ENCODE measurements at regions not wholly inside any gene's neighbourhood (a gene's known extent, or its start where the extent isn't known, plus 50 kb on each side); places are given as distances from the start of the nearest gene placed in this dataset.
"Not testable (repeated sequence)": the region's sequence is repeated elsewhere in the genome, so short reads cannot be mapped to it uniquely, and the experiment has no call there.

DNA sequence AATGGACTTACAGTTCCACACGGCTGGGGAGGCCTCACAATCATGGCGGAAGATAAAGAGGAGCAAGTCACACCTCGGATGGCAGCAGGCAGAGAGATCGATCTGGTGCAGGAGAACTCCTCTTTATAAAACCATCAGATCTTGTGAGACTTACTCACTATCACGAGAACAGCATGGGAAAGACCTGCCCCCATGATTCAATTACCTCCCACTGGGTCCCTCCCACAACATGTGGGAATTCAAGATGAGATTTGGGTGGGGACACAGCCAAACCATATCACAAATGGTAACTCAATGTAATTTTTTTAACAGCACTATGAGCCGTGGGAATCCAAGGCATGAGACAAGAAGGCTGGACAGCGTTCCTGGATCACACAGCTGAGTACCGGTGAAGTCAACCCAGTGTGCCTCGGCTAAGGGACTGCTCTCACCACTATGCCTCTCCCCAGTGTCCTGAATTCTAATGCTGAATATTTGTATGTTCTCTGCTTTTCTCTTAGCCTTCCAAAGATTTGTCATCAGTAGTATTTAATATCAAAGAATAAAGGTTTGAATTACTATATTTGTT lies 84.3 kb downstream of the IRS2 start:
- H3K27me3 ChIP-seq (ENCODE audit: control insufficient read depth in 2 of 2, insufficient read depth in 2 of 2, low read length in 2 of 2); H3K4me3 ChIP-seq (ENCODE audit: low read length); H3K9me3 Mint-ChIP-seq; CTCF ChIA-PET; POLR2A ChIA-PET; intact Hi-C loops (cut with micrococcal nuclease); H3K4me1 ChIP-seq (ENCODE audit: control insufficient read depth in 2 of 2, insufficient read depth in 2 of 2, low read length in 2 of 2); H3K36me3 Mint-ChIP-seq; H3K27ac Mint-ChIP-seq; H3K27ac ChIP-seq (ENCODE audit: low read depth, low read length); H3K9me3 ChIP-seq (ENCODE audit: control insufficient read depth in 2 of 3, low read length in 3 of 3); DNase-seq; H3K4me3 Mint-ChIP-seq; H3K36me3 ChIP-seq (ENCODE audit: control insufficient read depth in 2 of 3, insufficient read depth in 3 of 3, low read length in 3 of 3); ATAC-seq: not testable (repeated sequence)
- Mint-ChIP-seq H3K4me1 (peaks cover 4 to 19% (median 13%) of the 10 kb centered on the region in 7 donors), H3K27me3 (peaks cover 21 to 28% (median 27%) of the 10 kb centered on the region in 5 donors)

DNA sequence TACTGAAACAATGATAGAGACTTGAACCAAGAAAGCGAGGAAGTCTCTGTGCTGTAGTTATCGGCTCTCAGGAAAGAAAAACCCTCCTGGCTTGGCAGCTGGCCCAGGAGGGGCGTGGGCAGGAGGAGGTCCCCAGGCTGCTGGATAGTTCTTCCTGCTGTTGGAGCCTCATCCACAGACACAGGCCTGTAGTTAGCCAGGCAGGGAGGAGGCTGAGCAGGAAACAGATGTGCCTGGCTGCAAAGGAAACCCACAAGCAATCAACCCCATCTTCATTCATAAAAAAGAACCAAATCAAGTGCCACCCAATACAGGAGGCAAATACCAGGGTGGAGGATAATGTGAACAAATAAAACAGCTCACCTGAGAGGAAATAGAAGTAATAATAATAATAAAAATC lies 86.2 kb downstream of the IRS2 start:
- Mint-ChIP-seq H3K27ac (peak overlapping the region in 1 of 9 donors; percentile 38), H3K4me3 (no peak overlapping the region), H3K9me3 (peaks cover 0 to 2% (median 0%) of the 10 kb centered on the region in 11 donors), H3K4me1 (peaks cover 4 to 16% (median 12%) of the 10 kb centered on the region in 7 donors), H3K27me3 (peaks cover 14 to 22% (median 20%) of the 10 kb centered on the region in 5 donors), H3K36me3 (peaks cover 0 to 4% (median 0%) of the 10 kb centered on the region in 5 donors)
- CTCF ChIA-PET, result no interaction called here
- peak in 2 of 9 donors; percentile 2 to 5 for DNase-seq
- peak; percentile 36 for ATAC-seq
- POLR2A ChIA-PET, result no interaction called here
- peaks cover 0 to 5% of the 10 kb centered on the region in 2 donors for H3K4me1 ChIP-seq (ENCODE audit: control insufficient read depth in 2 of 2, insufficient read depth in 2 of 2, low read length in 2 of 2)
- H3K27me3 ChIP-seq (ENCODE audit: control insufficient read depth in 2 of 2, insufficient read depth in 2 of 2, low read length in 2 of 2), result no peaks in the 10 kb centered on the region
- no peak overlapping the region for H3K4me3 ChIP-seq (ENCODE audit: low read length)
- no peaks in the 10 kb centered on the region for H3K9me3 ChIP-seq (ENCODE audit: control insufficient read depth in 2 of 3, low read length in 3 of 3)
- no peak overlapping the region for H3K27ac ChIP-seq (ENCODE audit: low read depth, low read length)
- intact Hi-C loops (cut with micrococcal nuclease), result no loop called here
- H3K36me3 ChIP-seq (ENCODE audit: control insufficient read depth in 2 of 3, insufficient read depth in 3 of 3, low read length in 3 of 3), result no peaks in the 10 kb centered on the region

DNA sequence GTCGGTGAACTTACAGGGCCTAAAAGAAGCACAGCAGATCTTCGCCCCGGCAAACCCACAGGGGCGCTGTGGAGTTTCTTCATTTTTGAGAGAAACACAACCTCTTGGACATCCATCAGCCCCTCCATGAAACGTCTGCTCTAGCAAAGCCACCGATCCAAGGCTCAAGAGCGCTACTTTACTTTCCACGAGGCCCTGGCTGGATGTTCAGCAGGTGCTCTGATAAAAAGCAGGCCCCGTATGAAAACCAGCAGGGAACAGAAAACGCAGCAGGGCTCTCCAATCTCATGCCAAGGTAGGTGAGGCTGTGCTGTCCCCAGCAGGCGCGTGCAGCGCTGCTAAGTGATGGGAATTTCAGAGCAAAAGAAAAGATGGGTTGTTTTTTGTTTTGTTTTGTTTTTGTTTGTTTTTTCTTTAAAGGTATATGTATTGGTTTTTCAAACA lies 86.7 kb downstream of the IRS2 start:
- no peaks in the 10 kb centered on the region for H3K27me3 ChIP-seq (ENCODE audit: control insufficient read depth in 2 of 2, insufficient read depth in 2 of 2, low read length in 2 of 2)
- POLR2A ChIA-PET, result no interaction called here
- CTCF ChIA-PET, result no interaction called here
- DNase-seq (no peak), ATAC-seq (no peak)
- peaks cover 0 to 5% of the 10 kb centered on the region in 2 donors for H3K4me1 ChIP-seq (ENCODE audit: control insufficient read depth in 2 of 2, insufficient read depth in 2 of 2, low read length in 2 of 2)
- Mint-ChIP-seq H3K9me3 (peaks cover 0 to 2% (median 0%) of the 10 kb centered on the region in 11 donors), H3K4me1 (peaks cover 0 to 14% (median 9%) of the 10 kb centered on the region in 7 donors), H3K27me3 (peaks cover 8 to 16% (median 15%) of the 10 kb centered on the region in 5 donors), H3K27ac (no peak overlapping the region), H3K36me3 (peaks cover 0 to 2% (median 0%) of the 10 kb centered on the region in 5 donors), H3K4me3 (no peak overlapping the region)
- H3K9me3 ChIP-seq (ENCODE audit: control insufficient read depth in 2 of 3, low read length in 3 of 3), result no peaks in the 10 kb centered on the region
- no peak overlapping the region for H3K4me3 ChIP-seq (ENCODE audit: low read length)
- intact Hi-C loops (cut with micrococcal nuclease), result loop anchor here in 1 of 2 donors (5.0 kb wide), 1 partner anchor 78 kb away; no protein-coding TSS in a partner anchor
- H3K36me3 ChIP-seq (ENCODE audit: control insufficient read depth in 2 of 3, insufficient read depth in 3 of 3, low read length in 3 of 3), result no peaks in the 10 kb centered on the region
- no peak overlapping the region for H3K27ac ChIP-seq (ENCODE audit: low read depth, low read length)

DNA sequence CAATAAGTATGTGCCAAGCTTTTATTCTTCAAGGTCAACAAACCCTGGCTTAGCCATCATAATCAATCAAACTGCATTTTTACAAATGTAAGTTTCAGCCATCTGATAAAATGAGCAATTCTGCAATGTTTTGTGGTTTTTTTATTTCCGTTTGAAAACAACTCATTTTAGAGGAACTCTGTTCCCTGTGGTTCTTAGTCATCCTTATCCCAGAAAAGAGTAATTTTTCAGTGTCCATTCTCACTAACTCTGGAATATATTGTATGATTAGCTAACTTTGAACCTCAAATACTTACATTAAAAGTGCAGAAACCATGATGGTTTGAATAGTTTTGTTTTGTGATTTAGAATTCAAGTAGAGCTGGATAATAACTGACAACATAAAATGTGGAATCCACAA lies 87.6 kb downstream of the IRS2 start:
- POLR2A ChIA-PET, result no interaction called here
- ATAC-seq (no peak), DNase-seq (no peak)
- Mint-ChIP-seq H3K4me1 (peaks cover 0 to 9% (median 9%) of the 10 kb centered on the region in 7 donors), H3K9me3 (peaks cover 0 to 2% (median 0%) of the 10 kb centered on the region in 11 donors), H3K27me3 (peaks cover 0 to 8% (median 6%) of the 10 kb centered on the region in 5 donors), H3K36me3 (no peaks in the 10 kb centered on the region), H3K4me3 (no peak overlapping the region), H3K27ac (no peak overlapping the region)
- CTCF ChIA-PET, result no interaction called here
- H3K9me3 ChIP-seq (ENCODE audit: control insufficient read depth in 2 of 3, low read length in 3 of 3), result no peaks in the 10 kb centered on the region
- no peak overlapping the region for H3K4me3 ChIP-seq (ENCODE audit: low read length)
- no peaks in the 10 kb centered on the region for H3K36me3 ChIP-seq (ENCODE audit: control insufficient read depth in 2 of 3, insufficient read depth in 3 of 3, low read length in 3 of 3)
- intact Hi-C loops (cut with micrococcal nuclease), result loop anchor here in 1 of 2 donors (5.0 kb wide), 1 partner anchor 79 kb away; no protein-coding TSS in a partner anchor
- H3K27ac ChIP-seq (ENCODE audit: low read depth, low read length), result no peak overlapping the region
- no peaks in the 10 kb centered on the region for H3K27me3 ChIP-seq (ENCODE audit: control insufficient read depth in 2 of 2, insufficient read depth in 2 of 2, low read length in 2 of 2)
- H3K4me1 ChIP-seq (ENCODE audit: control insufficient read depth in 2 of 2, insufficient read depth in 2 of 2, low read length in 2 of 2), result peaks cover 0 to 5% of the 10 kb centered on the region in 2 donors

- Mint-ChIP-seq H3K27ac (no peak overlapping the region), H3K4me3 (no peak overlapping the region), H3K36me3 (no peaks in the 10 kb centered on the region), H3K9me3 (peaks cover 0 to 2% (median 0%) of the 10 kb centered on the region in 11 donors), H3K4me1 (peaks cover 0 to 9% (median 9%) of the 10 kb centered on the region in 7 donors), H3K27me3 (peaks cover 0 to 5% (median 5%) of the 10 kb centered on the region in 5 donors)
- Histone ChIP-seq H3K36me3 (ENCODE audit: control insufficient read depth in 2 of 3, insufficient read depth in 3 of 3, low read length in 3 of 3) (no peaks in the 10 kb centered on the region), H3K27ac (ENCODE audit: low read depth, low read length) (no peak overlapping the region), H3K4me1 (ENCODE audit: control insufficient read depth in 2 of 2, insufficient read depth in 2 of 2, low read length in 2 of 2) (peaks cover 0 to 5% of the 10 kb centered on the region in 2 donors), H3K27me3 (ENCODE audit: control insufficient read depth in 2 of 2, insufficient read depth in 2 of 2, low read length in 2 of 2) (no peaks in the 10 kb centered on the region), H3K4me3 (ENCODE audit: low read length) (no peak overlapping the region), H3K9me3 (ENCODE audit: control insufficient read depth in 2 of 3, low read length in 3 of 3) (no peaks in the 10 kb centered on the region)
- ATAC-seq (no peak), DNase-seq (no peak)
- ChIA-PET POLR2A (no interaction called here), CTCF (no interaction called here)
- intact Hi-C loops (cut with micrococcal nuclease), result loop anchor here in 1 of 2 donors (5.0 kb wide), 1 partner anchor 79 kb away; no protein-coding TSS in a partner anchor
These were observed 88.4 kb downstream of the IRS2 start for GRCh38 chr13:109697936-109698335.

DNA sequence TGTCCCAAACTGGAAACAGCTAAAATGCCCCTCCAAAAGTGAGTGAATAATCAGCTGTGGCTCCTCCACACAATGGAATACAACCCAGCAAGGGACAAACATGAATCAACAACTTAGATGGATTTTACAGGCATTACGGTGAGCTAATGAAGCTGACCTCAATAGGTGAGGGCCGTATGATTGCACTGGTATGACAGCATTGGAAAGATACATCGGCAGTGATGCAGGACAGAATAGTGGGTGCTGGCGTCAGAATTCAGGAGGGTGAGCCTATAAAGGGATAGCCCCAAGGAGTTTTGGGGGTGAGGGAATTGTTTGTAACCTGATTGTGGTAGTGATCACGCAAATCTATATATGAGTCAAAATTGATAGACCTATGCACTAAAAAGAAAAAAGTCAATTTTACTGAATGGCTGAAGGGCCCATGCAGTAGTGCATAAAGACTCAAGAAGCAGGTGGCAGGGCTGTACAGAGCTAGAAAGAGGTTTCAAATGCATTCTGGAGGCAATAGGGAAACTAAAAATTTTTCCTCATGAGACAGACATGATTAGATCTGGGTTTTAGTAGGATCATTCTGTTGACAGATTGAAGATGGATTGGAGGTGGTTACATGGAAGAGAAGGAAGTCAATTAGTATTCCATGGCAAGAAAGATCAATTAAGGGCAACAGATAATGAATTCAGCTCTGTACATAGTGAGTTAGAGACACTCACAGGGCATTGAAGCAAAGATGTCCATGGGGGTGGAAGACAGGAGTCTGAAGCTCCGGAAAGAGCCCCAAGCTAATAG lies 90.8 kb downstream of the IRS2 start:
- intact Hi-C loops (cut with micrococcal nuclease), result loop anchor here in 1 of 2 donors (5.0 kb wide), 1 partner anchor 82 kb away; no protein-coding TSS in a partner anchor
- Mint-ChIP-seq H3K4me1 (peaks cover 0 to 9% (median 8%) of the 10 kb centered on the region in 7 donors), H3K4me3 (no peak overlapping the region), H3K36me3 (no peaks in the 10 kb centered on the region), H3K27ac (no peak overlapping the region), H3K27me3 (peaks cover 0 to 5% (median 0%) of the 10 kb centered on the region in 5 donors), H3K9me3 (no peaks in the 10 kb centered on the region)
- no peak for DNase-seq
- POLR2A ChIA-PET, result no interaction called here
- Histone ChIP-seq H3K4me1 (ENCODE audit: control insufficient read depth in 2 of 2, insufficient read depth in 2 of 2, low read length in 2 of 2) (peaks cover 0 to 5% of the 10 kb centered on the region in 2 donors), H3K4me3 (ENCODE audit: low read length) (no peak overlapping the region), H3K27me3 (ENCODE audit: control insufficient read depth in 2 of 2, insufficient read depth in 2 of 2, low read length in 2 of 2) (no peaks in the 10 kb centered on the region), H3K27ac (ENCODE audit: low read depth, low read length) (no peak overlapping the region), H3K36me3 (ENCODE audit: control insufficient read depth in 2 of 3, insufficient read depth in 3 of 3, low read length in 3 of 3) (no peaks in the 10 kb centered on the region), H3K9me3 (ENCODE audit: control insufficient read depth in 2 of 3, low read length in 3 of 3) (no peaks in the 10 kb centered on the region)
- no peak for ATAC-seq
- CTCF ChIA-PET, result interaction anchor here (0.5 kb wide), 1 partner anchor 401 kb away, joined by 3 read pairs; no protein-coding TSS in a partner anchor

All from naive thymus-derived CD4-positive, alpha-beta T cell (primary cell).